ENCODE measurements at regions not wholly inside any gene's neighbourhood (a gene's known extent, or its start where the extent isn't known, plus 50 kb on each side); places are given as distances from the start of the nearest gene placed in this dataset.

DNA sequence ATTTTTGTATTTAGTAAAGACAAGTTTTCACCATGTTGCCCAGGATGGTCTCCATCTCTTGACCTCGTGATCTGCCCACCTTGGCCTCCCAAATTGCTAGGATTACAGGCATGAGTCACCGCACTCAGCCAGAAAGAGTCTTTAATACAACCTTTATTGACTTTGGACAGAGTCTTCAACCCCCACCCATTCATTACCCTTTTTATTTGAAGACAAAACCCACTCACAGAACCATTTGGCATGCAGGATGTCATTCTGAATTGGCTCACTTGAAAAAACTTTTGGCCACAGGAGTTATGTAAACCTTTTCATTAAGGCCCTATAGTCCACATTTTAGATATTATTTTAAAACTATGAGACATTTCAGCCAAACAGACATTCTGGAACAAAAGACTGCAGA lies 217.9 kb upstream of the RND3 start:
- TF ChIP-seq, protein P1, sequence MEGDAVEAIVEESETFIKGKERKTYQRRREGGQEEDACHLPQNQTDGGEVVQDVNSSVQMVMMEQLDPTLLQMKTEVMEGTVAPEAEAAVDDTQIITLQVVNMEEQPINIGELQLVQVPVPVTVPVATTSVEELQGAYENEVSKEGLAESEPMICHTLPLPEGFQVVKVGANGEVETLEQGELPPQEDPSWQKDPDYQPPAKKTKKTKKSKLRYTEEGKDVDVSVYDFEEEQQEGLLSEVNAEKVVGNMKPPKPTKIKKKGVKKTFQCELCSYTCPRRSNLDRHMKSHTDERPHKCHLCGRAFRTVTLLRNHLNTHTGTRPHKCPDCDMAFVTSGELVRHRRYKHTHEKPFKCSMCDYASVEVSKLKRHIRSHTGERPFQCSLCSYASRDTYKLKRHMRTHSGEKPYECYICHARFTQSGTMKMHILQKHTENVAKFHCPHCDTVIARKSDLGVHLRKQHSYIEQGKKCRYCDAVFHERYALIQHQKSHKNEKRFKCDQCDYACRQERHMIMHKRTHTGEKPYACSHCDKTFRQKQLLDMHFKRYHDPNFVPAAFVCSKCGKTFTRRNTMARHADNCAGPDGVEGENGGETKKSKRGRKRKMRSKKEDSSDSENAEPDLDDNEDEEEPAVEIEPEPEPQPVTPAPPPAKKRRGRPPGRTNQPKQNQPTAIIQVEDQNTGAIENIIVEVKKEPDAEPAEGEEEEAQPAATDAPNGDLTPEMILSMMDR (IDR thresholded peaks at IDR 0.05; ENCODE audit: low read length) = no peak
- TF ChIP-seq EZH2 (optimal IDR thresholded peaks at IDR 0.05; ENCODE audit: low read depth, low read length) = no peak
- no peak for TF ChIP-seq EZH2phosphoT487 (IDR thresholded peaks at IDR 0.05; ENCODE audit: low read length)
